ACC112 (cell line): ENCODE measurements at regions not wholly inside any gene's neighbourhood (a gene's known extent, or its start where the extent isn't known, plus 50 kb on each side); places are given as distances from the start of the nearest gene placed in this dataset.
"Not testable (repeated sequence)": the region's sequence is repeated elsewhere in the genome, so short reads cannot be mapped to it uniquely, and the experiment has no call there.

Experiments
- H2AFZ ChIP-seq: fragments of 200-600 bp; sonication (generic); one replicate; pipeline ENCODE4 v1.6.0; 2017; ENCODE audit warnings: antibody characterized with exemption, low read length; ENCODE audit not compliant: unreplicated experiment
- H3K27ac ChIP-seq: fragments of 200-600 bp; sonication (generic); 2 replicates; pipeline ENCODE4 v1.5.1; 2014; ENCODE audit warnings: low read depth, mild to moderate bottlenecking, antibody characterized with exemption, low read length, moderate library complexity
- H3K27me3 ChIP-seq: fragments of 200-600 bp; sonication (generic); 2 replicates; pipeline ENCODE4 v1.6.1; 2014; ENCODE audit warnings: mild to moderate bottlenecking, antibody characterized with exemption, low read length, moderate library complexity, mixed read lengths; ENCODE audit not compliant: insufficient read depth
- H3K36me3 ChIP-seq: fragments of 200-600 bp; sonication (generic); 2 replicates; pipeline ENCODE4 v1.6.1; 2016; ENCODE audit warnings: mild to moderate bottlenecking, antibody characterized with exemption, low read length, moderate library complexity, mixed read lengths; ENCODE audit not compliant: insufficient read depth
- H3K4me1 ChIP-seq: fragments of 200-600 bp; sonication (generic); one replicate; pipeline ENCODE4 v1.6.1; 2016; ENCODE audit warnings: low read length, mixed read lengths; ENCODE audit not compliant: insufficient read depth, unreplicated experiment, control insufficient read depth
- H3K4me3 ChIP-seq: fragments of 200-600 bp; sonication (generic); 2 replicates; pipeline ENCODE4 v1.5.1; 2014; ENCODE audit warnings: mild to moderate bottlenecking, low read depth, low read length
- H3K79me2 ChIP-seq: fragments of 200-600 bp; sonication (generic); one replicate; pipeline ENCODE4 v1.6.0; 2016; ENCODE audit warnings: low read length; ENCODE audit not compliant: control insufficient read depth, unreplicated experiment, insufficient read depth

DNA sequence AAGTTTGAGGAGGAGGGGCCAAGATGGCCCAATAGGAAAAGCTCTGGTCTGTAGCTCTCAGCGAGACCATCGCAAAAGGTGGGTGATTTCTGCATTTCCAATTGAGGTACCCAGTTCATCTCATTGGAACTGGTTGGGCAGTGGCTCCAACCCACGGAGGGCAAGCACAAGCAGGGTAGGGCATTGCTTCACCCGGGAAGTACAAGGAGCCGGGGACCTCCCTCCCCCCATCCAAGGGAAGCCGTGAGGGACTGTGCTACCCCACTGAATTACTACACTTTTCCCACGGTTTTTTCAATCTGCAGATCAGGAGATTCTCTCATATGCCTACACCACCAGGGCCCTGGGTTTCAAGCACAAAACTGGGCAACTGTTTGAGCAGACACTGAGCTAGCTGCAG is 58.0 kb upstream of the EFCAB3 start:
- Histone ChIP-seq H3K4me3 (no peak overlapping the region), H2AFZ (no peak overlapping the region), H3K36me3 (no peaks in the 10 kb centered on the region), H3K27me3 (peaks cover 30% of the 10 kb centered on the region), H3K79me2 (no peaks in the 10 kb centered on the region), H3K27ac (no peak overlapping the region), H3K4me1 (no peaks in the 10 kb centered on the region)

DNA sequence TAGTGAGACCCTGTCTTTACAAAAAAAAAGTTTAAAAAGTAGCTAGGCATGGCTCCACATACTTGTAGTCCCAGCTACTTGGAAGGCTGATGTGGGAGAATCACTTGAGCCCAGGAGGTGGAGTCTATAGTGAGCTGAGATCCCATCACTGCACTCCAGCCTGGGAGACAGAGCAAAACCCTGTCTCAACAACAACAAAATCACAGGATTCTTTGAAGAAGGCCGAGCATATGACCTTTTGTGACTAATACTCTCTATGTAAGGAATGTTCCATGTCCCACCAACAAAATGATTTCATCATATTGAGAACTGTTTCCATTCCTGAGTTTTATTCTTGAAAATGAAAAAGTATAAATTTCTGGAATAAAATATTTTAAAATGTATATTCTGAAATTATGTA is 58.9 kb upstream of the EFCAB3 start:
- no peak overlapping the region for H3K4me3 ChIP-seq
- H3K27ac ChIP-seq, result no peak overlapping the region
- no peaks in the 10 kb centered on the region for H3K79me2 ChIP-seq
- H2AFZ ChIP-seq, result no peak overlapping the region
- no peaks in the 10 kb centered on the region for H3K4me1 ChIP-seq
- peaks cover 33% of the 10 kb centered on the region for H3K27me3 ChIP-seq
- H3K36me3 ChIP-seq, result no peaks in the 10 kb centered on the region

DNA sequence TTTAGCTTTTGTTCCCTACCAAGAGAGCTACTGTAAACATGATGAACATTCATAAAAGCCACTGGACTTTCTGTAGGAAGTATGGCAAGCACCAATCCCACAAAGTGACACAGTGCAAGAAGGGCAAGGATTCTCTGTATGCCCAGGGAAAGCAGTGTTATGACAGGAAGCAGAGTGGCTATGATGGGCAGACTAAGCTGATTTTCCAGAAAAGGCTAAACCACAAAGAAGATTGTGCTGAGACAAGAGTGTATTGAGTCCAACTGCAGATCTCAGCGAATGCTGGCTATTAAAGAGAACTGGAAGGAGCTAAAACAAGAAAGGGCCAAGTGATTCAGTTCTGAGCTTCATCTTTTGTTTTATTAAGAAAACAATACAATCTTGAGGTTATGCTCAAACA is 60.5 kb upstream of the EFCAB3 start:
- H3K36me3 ChIP-seq, result no peaks in the 10 kb centered on the region
- H3K79me2 ChIP-seq, result no peaks in the 10 kb centered on the region
- no peak overlapping the region for H2AFZ ChIP-seq
- no peaks in the 10 kb centered on the region for H3K4me1 ChIP-seq
- H3K27me3 ChIP-seq, result peaks cover 44% of the 10 kb centered on the region
- H3K27ac ChIP-seq, result no peak overlapping the region
- no peak overlapping the region for H3K4me3 ChIP-seq

DNA sequence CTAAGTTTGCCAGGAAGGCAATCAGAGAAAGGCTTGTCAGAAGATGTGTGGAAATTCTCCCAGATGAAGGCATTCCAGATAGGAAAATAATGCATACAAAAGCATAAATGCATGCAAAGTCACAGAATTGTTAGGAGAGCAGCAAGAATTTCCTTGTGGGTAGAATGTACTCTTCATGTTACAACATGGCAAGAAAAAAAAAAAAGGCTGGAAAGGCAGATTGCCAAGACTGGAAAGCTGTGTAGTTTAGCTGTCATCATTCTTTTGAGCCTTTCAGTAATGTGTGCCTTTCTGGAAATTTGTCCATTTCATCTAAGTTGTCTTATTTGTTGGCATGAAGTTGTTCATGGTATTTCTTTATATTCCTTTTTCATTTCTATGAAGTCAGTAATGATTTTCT is 71.0 kb upstream of the EFCAB3 start:
- H3K27me3 ChIP-seq, result peaks cover 45% of the 10 kb centered on the region
- H3K4me1 ChIP-seq, result no peaks in the 10 kb centered on the region
- no peak overlapping the region for H3K4me3 ChIP-seq
- no peaks in the 10 kb centered on the region for H3K36me3 ChIP-seq
- H2AFZ ChIP-seq, result no peak overlapping the region
- H3K79me2 ChIP-seq, result no peaks in the 10 kb centered on the region
- H3K27ac ChIP-seq, result no peak overlapping the region

DNA sequence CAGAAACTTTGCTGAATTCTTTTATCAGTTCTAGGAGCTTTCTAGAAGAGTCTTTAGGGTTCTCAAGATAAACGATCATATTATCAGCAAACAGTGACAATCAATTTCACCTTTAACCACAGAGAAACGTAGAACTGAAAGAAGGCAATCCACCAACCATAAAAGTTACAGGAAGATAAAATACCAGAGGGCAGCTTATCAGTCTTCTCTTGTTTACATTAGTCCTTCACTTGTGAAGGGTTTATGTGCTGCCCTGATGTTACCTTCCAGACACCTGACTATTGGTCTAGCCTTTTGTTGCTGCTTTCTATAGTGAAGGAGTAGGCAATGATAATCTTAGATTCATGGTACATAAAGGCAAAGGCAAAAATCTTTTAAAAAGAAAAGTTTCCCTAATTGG is 73.2 kb upstream of the EFCAB3 start:
- Histone ChIP-seq H3K79me2 (no peaks in the 10 kb centered on the region), H2AFZ (no peak overlapping the region), H3K27ac (no peak overlapping the region), H3K4me3 (no peak overlapping the region), H3K36me3 (no peaks in the 10 kb centered on the region), H3K4me1 (no peaks in the 10 kb centered on the region), H3K27me3 (peaks cover 60% of the 10 kb centered on the region)

DNA sequence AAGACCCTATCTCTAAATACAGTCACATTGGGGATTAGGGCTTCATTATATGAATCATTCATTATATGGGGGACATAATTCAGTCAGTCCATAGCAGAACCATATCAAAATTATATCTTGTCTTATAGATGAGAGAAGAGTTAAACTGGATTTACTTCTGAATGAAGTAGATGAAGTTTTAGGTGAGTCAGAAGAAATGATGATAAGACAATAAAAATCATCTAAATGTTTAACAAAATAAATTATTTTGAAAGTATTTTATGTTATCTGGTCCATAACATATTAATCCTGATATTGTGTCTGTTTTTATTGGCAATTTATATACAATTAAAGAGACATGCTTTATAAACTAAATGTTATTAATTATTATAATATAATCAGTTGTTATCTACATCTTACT is 76.9 kb upstream of the EFCAB3 start:
- H3K4me3 ChIP-seq, result no peak overlapping the region
- no peaks in the 10 kb centered on the region for H3K4me1 ChIP-seq
- H2AFZ ChIP-seq, result no peak overlapping the region
- H3K27me3 ChIP-seq, result peaks cover 64% of the 10 kb centered on the region
- H3K36me3 ChIP-seq, result no peaks in the 10 kb centered on the region
- H3K79me2 ChIP-seq, result no peaks in the 10 kb centered on the region
- no peak overlapping the region for H3K27ac ChIP-seq

DNA sequence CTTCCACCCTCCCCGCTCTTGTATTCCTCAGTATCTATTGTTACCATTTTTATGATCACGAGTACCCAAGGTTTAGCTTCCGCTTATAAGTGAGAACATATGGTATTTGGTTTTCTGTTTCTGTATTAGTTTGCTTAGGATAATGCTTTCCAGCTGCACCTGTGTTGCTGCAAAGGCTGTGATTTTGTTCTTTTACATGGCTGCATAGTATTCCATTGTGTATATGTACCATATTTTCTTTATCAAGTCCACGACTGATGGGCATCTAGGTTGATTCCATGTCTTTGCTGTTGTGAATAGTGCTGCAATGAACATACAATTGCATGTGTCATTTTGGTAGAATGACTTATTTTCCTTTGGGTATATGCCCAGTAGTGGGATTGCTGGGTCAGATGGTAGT is 79.7 kb upstream of the EFCAB3 start:
- no peaks in the 10 kb centered on the region for H3K4me1 ChIP-seq
- H3K27ac ChIP-seq, result no peak overlapping the region
- peaks cover 41% of the 10 kb centered on the region for H3K27me3 ChIP-seq
- H2AFZ ChIP-seq, result no peak overlapping the region
- no peaks in the 10 kb centered on the region for H3K79me2 ChIP-seq
- no peaks in the 10 kb centered on the region for H3K36me3 ChIP-seq
- H3K4me3 ChIP-seq, result no peak overlapping the region

DNA sequence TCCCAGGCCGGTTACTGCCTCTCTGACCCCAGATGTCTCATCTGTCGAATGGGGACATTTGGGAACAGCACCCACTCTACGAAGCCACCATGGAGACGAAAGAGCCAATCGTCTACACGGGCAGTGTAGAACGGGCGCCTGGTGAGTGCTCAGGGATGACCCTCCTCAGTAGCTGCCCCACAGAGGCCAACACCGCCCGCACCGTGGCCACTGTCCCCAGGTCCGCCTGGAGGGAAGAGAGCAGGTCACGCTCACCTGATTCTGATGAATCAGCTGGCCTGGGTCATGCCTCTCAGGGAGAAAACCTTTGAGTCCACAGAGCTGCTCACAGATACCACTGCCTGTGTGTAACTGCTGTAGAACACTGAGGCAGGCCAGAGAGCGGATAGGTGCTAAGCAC is 105.1 kb upstream of the EFCAB3 start:
- H2AFZ ChIP-seq, H3K36me3 ChIP-seq, H3K79me2 ChIP-seq, H3K27me3 ChIP-seq, H3K4me3 ChIP-seq, H3K27ac ChIP-seq, H3K4me1 ChIP-seq: not testable (repeated sequence)

DNA sequence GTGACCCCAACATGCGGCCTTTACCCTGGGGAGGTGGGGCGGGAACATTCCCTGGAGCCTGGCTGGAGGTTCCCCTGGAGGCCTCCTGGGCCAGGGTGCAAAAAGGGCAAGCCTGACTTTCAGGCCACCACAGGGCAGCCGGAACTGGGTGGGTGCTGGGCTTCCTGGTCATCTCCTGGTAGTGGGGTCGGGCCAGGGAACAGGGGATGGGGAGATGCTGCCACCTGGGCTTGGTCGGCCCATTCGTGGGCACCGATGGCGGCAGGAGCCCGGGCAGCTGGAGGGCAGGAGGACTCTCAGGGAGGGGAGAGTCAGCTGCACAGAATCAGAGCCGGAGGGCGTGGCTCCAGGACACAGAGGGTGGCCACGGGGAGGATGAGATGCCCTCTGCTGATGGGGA is 112.0 kb upstream of the EFCAB3 start:
- not testable (repeated sequence) for H3K79me2 ChIP-seq

DNA sequence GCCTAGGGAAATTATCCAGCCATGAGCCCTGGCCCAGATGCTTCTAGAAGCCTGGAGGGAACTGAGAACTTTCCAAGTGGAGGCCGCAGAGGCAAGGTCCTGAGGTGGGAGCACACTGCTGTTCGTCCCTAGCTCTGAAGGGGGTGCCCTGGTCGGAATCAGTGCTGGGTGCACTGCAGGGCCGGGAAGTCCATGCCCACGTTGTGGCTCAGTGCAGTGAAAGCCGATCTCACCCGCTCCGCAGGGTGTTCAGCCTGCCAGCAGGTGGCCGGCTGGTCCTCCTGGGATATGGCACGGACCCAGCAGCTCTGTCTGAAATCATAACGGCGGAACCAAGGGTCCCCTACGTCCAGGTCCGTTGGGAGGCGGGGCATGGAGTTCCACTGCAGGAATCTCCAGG is 115.4 kb upstream of the EFCAB3 start:
- not testable (repeated sequence) for H3K27me3 ChIP-seq, H3K27ac ChIP-seq, H3K4me1 ChIP-seq, H3K36me3 ChIP-seq, H3K79me2 ChIP-seq, H3K4me3 ChIP-seq, H2AFZ ChIP-seq

More for the DNA sequence above, 112.0 kb upstream of the EFCAB3 start:
- not testable (repeated sequence) for H2AFZ ChIP-seq, H3K36me3 ChIP-seq, H3K4me1 ChIP-seq, H3K27me3 ChIP-seq, H3K27ac ChIP-seq, H3K4me3 ChIP-seq

DNA sequence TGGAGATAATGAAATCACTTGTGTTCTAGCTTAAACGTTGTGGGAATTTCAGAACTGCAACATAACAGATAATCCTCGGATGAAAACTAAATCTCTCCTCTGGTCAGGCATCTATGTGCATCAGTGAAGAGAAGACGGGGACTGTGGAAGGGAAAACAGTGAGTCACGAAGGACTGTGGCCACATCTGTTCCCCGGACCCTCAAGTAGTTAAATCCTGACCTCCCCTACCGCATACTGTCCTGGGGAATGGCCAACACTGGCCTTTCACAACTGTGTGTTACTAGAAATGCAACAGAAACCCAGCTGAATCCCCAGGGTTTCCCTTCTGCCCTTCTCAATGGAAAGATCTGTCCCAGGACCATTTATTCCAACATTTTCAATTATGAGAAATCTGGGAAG is 124.6 kb upstream of the EFCAB3 start:
- not testable (repeated sequence) for H3K4me3 ChIP-seq, H3K79me2 ChIP-seq, H3K27ac ChIP-seq, H2AFZ ChIP-seq, H3K27me3 ChIP-seq, H3K4me1 ChIP-seq, H3K36me3 ChIP-seq

DNA sequence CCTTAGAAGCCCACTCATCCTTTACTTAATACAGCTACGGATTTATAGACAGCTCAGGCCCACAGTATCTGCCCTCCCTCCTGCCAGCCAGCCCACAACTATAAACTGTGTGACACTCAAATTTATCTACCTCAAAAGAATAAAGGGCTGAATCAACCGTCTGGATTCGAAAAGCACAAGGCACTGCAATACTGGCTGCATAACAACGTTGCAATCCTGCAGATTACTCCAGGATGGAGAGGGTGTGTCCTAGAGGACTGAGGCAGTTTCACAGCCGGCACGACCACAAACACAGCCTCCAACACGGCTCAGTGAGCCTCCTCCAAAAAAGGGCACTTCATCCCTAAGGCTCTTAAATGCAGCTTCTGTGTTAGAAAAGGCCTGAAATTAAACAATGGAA is 138.3 kb upstream of the EFCAB3 start:
- not testable (repeated sequence) for H3K4me3 ChIP-seq, H2AFZ ChIP-seq, H3K79me2 ChIP-seq, H3K27ac ChIP-seq, H3K36me3 ChIP-seq, H3K4me1 ChIP-seq, H3K27me3 ChIP-seq
